ENCODE measurements at regions not wholly inside any gene's neighbourhood (a gene's known extent, or its start where the extent isn't known, plus 50 kb on each side); places are given as distances from the start of the nearest gene placed in this dataset.

GRCh38 chr4:136731025-136731424 is 801.3 kb downstream of the PCDH18 start:
- no peak for TF ChIP-seq ZZZ3 (IDR thresholded peaks at IDR 0.05; ENCODE audit: control insufficient read depth, insufficient read length, low read depth)
- no peak for TF ChIP-seq CTCF (IDR thresholded peaks at IDR 0.05 in 2 of 3, conservative IDR thresholded peaks at IDR 0.05 in 1 of 3; ENCODE audit: control insufficient read depth in 2 of 3, extremely low read depth in 1 of 3, insufficient read depth in 1 of 3, low read depth in 3 of 3, low read length in 3 of 3)
- TF ChIP-seq POLR2A (IDR thresholded peaks at IDR 0.05; ENCODE audit: low read depth, low read length), result no peak
- no peak for TF ChIP-seq EZH2 (IDR thresholded peaks at IDR 0.05; ENCODE audit: borderline replicate concordance, control insufficient read depth, low read depth, low read length)
- no peak for TF ChIP-seq TCF12 (IDR thresholded peaks at IDR 0.05; ENCODE audit: low read depth, low read length)
- no peak for TF ChIP-seq POLR2AphosphoS5 (IDR thresholded peaks at IDR 0.05; ENCODE audit: low read length)
- TF ChIP-seq NFIC (IDR thresholded peaks at IDR 0.05; ENCODE audit: low read depth, low read length), result no peak
